ENCODE measurements at regions not wholly inside any gene's neighbourhood (a gene's known extent, or its start where the extent isn't known, plus 50 kb on each side); places are given as distances from the start of the nearest gene placed in this dataset.

GRCh38 chr14:98960617-98961013 lies 311.4 kb downstream of the BCL11B start:
- TF ChIP-seq CTCF (conservative IDR thresholded peaks at IDR 0.05; ENCODE audit: low read depth, low read length): no peak
- DNase-seq (ENCODE audit: low read depth): no peak
- no peak overlapping the region for H3K4me3 ChIP-seq (ENCODE audit: low read depth, low read length)

- TF ChIP-seq CTCF (conservative IDR thresholded peaks at IDR 0.05; ENCODE audit: low read depth, low read length): no peak
- DNase-seq (ENCODE audit: low read depth): no peak
- H3K4me3 ChIP-seq (ENCODE audit: low read depth, low read length): no peak overlapping the region
These were observed 310.8 kb downstream of the BCL11B start for GRCh38 chr14:98961191-98961590.

DNA sequence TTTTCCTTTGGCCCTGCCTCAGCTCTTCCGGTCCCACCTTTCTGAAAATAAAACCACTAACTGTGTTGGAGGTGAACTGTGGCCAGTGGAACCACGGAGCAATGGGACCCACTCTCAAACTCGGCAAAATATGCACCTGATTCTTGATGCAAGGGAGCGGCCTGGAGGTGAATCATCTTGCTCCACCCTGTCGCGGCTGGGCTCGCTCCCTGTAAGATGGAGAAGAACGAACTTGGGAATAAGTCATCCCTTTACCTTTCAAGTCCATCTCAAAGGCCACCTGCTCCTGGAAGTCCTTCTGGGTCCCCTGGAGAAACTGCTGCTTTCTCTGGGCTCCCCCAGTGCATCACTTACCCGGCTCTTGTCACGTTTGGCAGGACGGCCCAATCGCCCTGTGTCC lies 309.9 kb downstream of the BCL11B start:
- TF ChIP-seq CTCF (conservative IDR thresholded peaks at IDR 0.05; ENCODE audit: low read depth, low read length): no peak
- H3K4me3 ChIP-seq (ENCODE audit: low read depth, low read length): no peak overlapping the region
- no peak for DNase-seq (ENCODE audit: low read depth)

GRCh38 chr14:98963610-98964009 lies 308.4 kb downstream of the BCL11B start:
- no peak overlapping the region for H3K4me3 ChIP-seq (ENCODE audit: low read depth, low read length)
- DNase-seq (ENCODE audit: low read depth): no peak
- no peak for TF ChIP-seq CTCF (conservative IDR thresholded peaks at IDR 0.05; ENCODE audit: low read depth, low read length)

DNA sequence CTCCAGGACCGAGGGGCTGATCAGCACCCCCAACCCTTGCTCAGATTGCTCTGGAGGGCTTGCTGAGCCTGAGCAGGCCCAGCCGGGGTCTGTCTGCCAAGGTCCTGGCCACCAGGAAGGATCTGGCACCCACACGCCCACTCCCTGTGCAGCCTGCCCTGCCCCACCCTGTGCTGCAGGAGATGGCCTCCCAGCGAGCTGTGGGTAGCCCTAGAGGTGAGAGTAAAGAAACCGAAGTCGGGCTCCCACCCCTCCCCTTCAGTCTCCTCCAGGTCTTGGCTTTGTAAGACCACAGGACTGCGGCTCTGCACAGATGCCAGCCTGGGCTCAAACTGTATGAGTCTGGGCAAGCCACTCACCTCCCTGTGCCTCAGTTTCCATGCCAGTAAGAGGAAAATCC lies 307.8 kb downstream of the BCL11B start:
- H3K4me3 ChIP-seq (ENCODE audit: low read depth, low read length): no peak overlapping the region
- no peak for DNase-seq (ENCODE audit: low read depth)
- no peak for TF ChIP-seq CTCF (conservative IDR thresholded peaks at IDR 0.05; ENCODE audit: low read depth, low read length)

DNA sequence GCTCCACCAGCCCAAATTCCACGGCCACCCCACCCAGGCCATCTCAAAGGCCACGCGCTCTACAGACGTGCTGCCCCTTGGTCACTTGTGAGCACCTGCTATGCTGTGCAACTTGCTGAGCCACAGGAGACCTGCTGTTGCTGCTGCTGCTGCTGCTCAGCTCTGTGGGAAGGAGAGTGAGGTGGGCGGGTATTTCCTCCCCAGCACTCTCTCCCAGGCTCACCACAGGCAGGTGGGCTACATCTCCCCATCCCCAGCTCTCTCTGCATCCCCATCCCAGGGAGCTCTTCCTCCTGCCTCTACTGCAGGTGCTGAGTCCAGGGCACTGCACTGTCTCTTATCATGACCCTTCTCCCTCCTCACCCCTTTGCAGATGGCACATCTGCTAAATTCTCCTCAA lies 306.9 kb downstream of the BCL11B start:
- H3K4me3 ChIP-seq (ENCODE audit: low read depth, low read length): no peak overlapping the region
- TF ChIP-seq CTCF (conservative IDR thresholded peaks at IDR 0.05; ENCODE audit: low read depth, low read length): no peak
- no peak for DNase-seq (ENCODE audit: low read depth)

- no peak for TF ChIP-seq CTCF (conservative IDR thresholded peaks at IDR 0.05; ENCODE audit: low read depth, low read length)
- H3K4me3 ChIP-seq (ENCODE audit: low read depth, low read length): no peak overlapping the region
- no peak for DNase-seq (ENCODE audit: low read depth)
These were observed 306.0 kb downstream of the BCL11B start for GRCh38 chr14:98966016-98966415.

Data from epithelial cell of proximal tubule (primary cell).